ENCODE measurements at regions not wholly inside any gene's neighbourhood (a gene's known extent, or its start where the extent isn't known, plus 50 kb on each side); places are given as distances from the start of the nearest gene placed in this dataset.

DNA sequence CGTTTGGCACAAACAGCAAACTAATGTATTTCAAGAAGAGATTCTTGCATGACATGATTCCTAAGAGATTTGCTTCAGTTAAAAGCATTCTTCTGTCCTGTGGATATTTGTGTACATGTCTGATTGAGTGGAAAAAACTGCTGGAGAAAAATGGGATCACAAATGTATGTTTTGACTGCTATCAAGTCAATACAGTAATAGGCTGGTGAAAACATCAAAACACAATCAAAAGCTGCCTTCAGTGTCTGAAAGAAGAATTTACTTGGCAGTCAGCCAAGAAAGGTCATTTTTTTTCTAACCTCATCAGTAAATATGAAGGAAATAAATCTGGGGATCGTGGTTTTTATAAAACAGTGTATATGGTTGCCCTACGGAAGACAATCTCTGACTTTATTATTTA lies 1214.8 kb downstream of the NSUN3 start:
- TF ChIP-seq, protein P1, sequence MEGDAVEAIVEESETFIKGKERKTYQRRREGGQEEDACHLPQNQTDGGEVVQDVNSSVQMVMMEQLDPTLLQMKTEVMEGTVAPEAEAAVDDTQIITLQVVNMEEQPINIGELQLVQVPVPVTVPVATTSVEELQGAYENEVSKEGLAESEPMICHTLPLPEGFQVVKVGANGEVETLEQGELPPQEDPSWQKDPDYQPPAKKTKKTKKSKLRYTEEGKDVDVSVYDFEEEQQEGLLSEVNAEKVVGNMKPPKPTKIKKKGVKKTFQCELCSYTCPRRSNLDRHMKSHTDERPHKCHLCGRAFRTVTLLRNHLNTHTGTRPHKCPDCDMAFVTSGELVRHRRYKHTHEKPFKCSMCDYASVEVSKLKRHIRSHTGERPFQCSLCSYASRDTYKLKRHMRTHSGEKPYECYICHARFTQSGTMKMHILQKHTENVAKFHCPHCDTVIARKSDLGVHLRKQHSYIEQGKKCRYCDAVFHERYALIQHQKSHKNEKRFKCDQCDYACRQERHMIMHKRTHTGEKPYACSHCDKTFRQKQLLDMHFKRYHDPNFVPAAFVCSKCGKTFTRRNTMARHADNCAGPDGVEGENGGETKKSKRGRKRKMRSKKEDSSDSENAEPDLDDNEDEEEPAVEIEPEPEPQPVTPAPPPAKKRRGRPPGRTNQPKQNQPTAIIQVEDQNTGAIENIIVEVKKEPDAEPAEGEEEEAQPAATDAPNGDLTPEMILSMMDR (IDR thresholded peaks at IDR 0.05; ENCODE audit: low read depth, low read length): no peak
- no peak for TF ChIP-seq EZH2phosphoT487 (IDR thresholded peaks at IDR 0.05; ENCODE audit: low read depth)
